ENCODE measurements at regions not wholly inside any gene's neighbourhood (a gene's known extent, or its start where the extent isn't known, plus 50 kb on each side); places are given as distances from the start of the nearest gene placed in this dataset.

DNA sequence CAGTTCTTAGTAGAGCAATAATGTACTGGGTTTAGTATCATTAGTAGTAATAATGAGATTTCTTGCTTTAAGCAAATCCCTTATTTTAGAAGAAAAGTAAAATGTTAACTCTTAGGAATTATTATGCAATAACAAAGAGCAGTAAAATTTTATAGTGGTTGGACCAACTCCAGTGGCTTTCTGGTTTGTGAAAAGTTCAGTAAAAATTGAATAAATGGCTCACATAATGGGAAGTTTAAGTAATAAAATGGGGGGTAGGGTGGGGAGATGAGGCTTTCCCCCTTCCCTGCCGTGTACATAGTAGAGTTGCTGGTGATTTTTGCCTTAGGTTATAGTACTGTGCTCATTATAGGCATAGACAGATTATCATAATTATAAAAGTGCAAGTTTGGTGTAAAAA, 250.5 kb upstream of the ATP2B1 start:
- DNase-seq (ENCODE audit: low read depth) = no peak
- TF ChIP-seq, protein P1, sequence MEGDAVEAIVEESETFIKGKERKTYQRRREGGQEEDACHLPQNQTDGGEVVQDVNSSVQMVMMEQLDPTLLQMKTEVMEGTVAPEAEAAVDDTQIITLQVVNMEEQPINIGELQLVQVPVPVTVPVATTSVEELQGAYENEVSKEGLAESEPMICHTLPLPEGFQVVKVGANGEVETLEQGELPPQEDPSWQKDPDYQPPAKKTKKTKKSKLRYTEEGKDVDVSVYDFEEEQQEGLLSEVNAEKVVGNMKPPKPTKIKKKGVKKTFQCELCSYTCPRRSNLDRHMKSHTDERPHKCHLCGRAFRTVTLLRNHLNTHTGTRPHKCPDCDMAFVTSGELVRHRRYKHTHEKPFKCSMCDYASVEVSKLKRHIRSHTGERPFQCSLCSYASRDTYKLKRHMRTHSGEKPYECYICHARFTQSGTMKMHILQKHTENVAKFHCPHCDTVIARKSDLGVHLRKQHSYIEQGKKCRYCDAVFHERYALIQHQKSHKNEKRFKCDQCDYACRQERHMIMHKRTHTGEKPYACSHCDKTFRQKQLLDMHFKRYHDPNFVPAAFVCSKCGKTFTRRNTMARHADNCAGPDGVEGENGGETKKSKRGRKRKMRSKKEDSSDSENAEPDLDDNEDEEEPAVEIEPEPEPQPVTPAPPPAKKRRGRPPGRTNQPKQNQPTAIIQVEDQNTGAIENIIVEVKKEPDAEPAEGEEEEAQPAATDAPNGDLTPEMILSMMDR (conservative IDR thresholded peaks at IDR 0.05; ENCODE audit: control insufficient read depth, insufficient read depth, low read depth, low read length) = no peak
- no peak overlapping the region for H3K4me3 ChIP-seq (ENCODE audit: control insufficient read depth, low read depth, low read length)

- no peak overlapping the region for H3K4me3 ChIP-seq (ENCODE audit: control insufficient read depth, low read depth, low read length)
- no peak for DNase-seq (ENCODE audit: low read depth)
- TF ChIP-seq, protein P1 (conservative IDR thresholded peaks at IDR 0.05; ENCODE audit: control insufficient read depth, insufficient read depth, low read depth, low read length) = no peak
Measured at GRCh38 chr12:89954259-89954658, 245.6 kb upstream of the ATP2B1 start.

- H3K4me3 ChIP-seq (ENCODE audit: control insufficient read depth, low read depth, low read length) = no peak overlapping the region
- TF ChIP-seq, protein P1 (conservative IDR thresholded peaks at IDR 0.05; ENCODE audit: control insufficient read depth, insufficient read depth, low read depth, low read length) = no peak
- no peak for DNase-seq (ENCODE audit: low read depth)
Measured at GRCh38 chr12:89951694-89952060, 243.0 kb upstream of the ATP2B1 start.

DNA sequence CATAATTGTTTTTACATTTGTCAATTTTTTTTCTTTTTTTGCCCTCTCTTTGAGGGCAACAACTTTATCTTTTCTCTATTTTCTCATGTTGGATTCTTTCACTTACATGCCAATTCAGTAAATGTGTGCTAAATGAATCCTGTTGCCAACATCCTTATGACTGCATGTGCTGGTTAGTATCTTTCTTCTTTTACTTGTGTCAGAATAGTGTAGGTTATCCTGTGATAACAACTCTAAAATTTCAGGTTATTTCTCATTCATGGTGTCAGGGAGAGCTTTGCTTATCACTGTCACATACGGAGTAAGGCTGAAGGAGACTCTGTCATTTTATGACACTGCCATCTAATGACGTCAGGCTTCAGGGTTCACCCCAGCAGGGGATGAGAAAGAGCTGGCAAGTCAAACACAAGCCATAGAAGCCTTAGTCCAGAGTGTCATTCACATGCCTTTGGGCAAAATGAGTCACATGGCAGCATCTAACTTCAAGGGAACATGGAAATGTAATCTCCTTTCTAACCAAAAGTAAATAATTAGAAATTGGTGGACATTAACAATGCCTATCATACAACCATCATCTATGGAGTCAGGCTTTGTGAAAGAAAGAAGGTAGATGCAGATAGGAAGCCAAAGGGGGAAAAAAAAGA, 242.5 kb upstream of the ATP2B1 start:
- H3K4me3 ChIP-seq (ENCODE audit: control insufficient read depth, low read depth, low read length) = no peak overlapping the region
- TF ChIP-seq, protein P1 (conservative IDR thresholded peaks at IDR 0.05; ENCODE audit: control insufficient read depth, insufficient read depth, low read depth, low read length) = no peak
- DNase-seq (ENCODE audit: low read depth) = peak; percentile 49

- peak; percentile 15 for DNase-seq (ENCODE audit: low read depth)
- H3K4me3 ChIP-seq (ENCODE audit: control insufficient read depth, low read depth, low read length) = no peak overlapping the region
- TF ChIP-seq, protein P1 (conservative IDR thresholded peaks at IDR 0.05; ENCODE audit: control insufficient read depth, insufficient read depth, low read depth, low read length) = no peak
Measured at GRCh38 chr12:89950421-89950820, 241.8 kb upstream of the ATP2B1 start.

- no peak overlapping the region for H3K4me3 ChIP-seq (ENCODE audit: control insufficient read depth, low read depth, low read length)
- DNase-seq (ENCODE audit: low read depth) = peak; percentile 81
- TF ChIP-seq, protein P1 (conservative IDR thresholded peaks at IDR 0.05; ENCODE audit: control insufficient read depth, insufficient read depth, low read depth, low read length) = peak; percentile 5
Measured at GRCh38 chr12:89949457-89950195, 241.0 kb upstream of the ATP2B1 start.

All from fibroblast of mammary gland (primary cell).